ENCODE measurements at regions not wholly inside any gene's neighbourhood (a gene's known extent, or its start where the extent isn't known, plus 50 kb on each side); places are given as distances from the start of the nearest gene placed in this dataset.
"Not testable (repeated sequence)": the region's sequence is repeated elsewhere in the genome, so short reads cannot be mapped to it uniquely, and the experiment has no call there.

- DNase-seq (ENCODE audit: low spot score in 2 of 2) (no peak), FAIRE-seq (no peak)
Observed at GRCh38 chr3:163521261-163521660, 1557.0 kb downstream of the SI start.

- no peak for DNase-seq (ENCODE audit: low spot score in 2 of 2)
- FAIRE-seq = no peak
Observed at GRCh38 chr3:163518065-163518464, 1560.2 kb downstream of the SI start.

GRCh38 chr3:163513149-163513657 is 1565.1 kb downstream of the SI start:
- DNase-seq (ENCODE audit: low spot score in 2 of 2) (no peak), FAIRE-seq (no peak)

- DNase-seq (ENCODE audit: low spot score in 2 of 2) = no peak
- no peak for FAIRE-seq
Observed at GRCh38 chr3:163508206-163508605, 1570.1 kb downstream of the SI start.

GRCh38 chr3:163504974-163505373 is 1573.3 kb downstream of the SI start:
- DNase-seq (ENCODE audit: low spot score in 2 of 2) = no peak
- FAIRE-seq = no peak

GRCh38 chr3:163499736-163500219 is 1578.5 kb downstream of the SI start:
- not testable (repeated sequence) for DNase-seq (ENCODE audit: low spot score in 2 of 2); FAIRE-seq

- FAIRE-seq; DNase-seq (ENCODE audit: low spot score in 2 of 2): not testable (repeated sequence)
Observed at GRCh38 chr3:163498842-163499735, 1579.2 kb downstream of the SI start.

- DNase-seq (ENCODE audit: low spot score in 2 of 2) = no peak
- no peak for FAIRE-seq
Observed at GRCh38 chr3:163491714-163492113, 1586.6 kb downstream of the SI start.

GRCh38 chr3:163490119-163490518 is 1588.2 kb downstream of the SI start:
- no peak for FAIRE-seq
- DNase-seq (ENCODE audit: low spot score in 2 of 2) = no peak

GRCh38 chr3:163482695-163483094 is 1595.6 kb downstream of the SI start:
- no peak for FAIRE-seq
- no peak for DNase-seq (ENCODE audit: low spot score in 2 of 2)

GRCh38 chr3:163481738-163482137 is 1596.6 kb downstream of the SI start:
- DNase-seq (ENCODE audit: low spot score in 2 of 2) (no peak), FAIRE-seq (no peak)

GRCh38 chr3:163476179-163476578 is 1602.1 kb downstream of the SI start:
- no peak for DNase-seq (ENCODE audit: low spot score in 2 of 2)

GRCh38 chr3:163474766-163475165 is 1603.5 kb downstream of the SI start:
- FAIRE-seq (no peak), DNase-seq (ENCODE audit: low spot score in 2 of 2) (no peak)

More at GRCh38 chr3:163476179-163476578, 1602.1 kb downstream of the SI start:
- no peak for FAIRE-seq

GRCh38 chr3:163468531-163469335 is 1609.6 kb downstream of the SI start:
- DNase-seq (ENCODE audit: low spot score in 2 of 2) (no peak), FAIRE-seq (no peak)

GRCh38 chr3:163462446-163462845 is 1615.8 kb downstream of the SI start:
- DNase-seq (ENCODE audit: low spot score in 2 of 2) = no peak
- no peak for FAIRE-seq

GRCh38 chr3:163450698-163451097 is 1627.6 kb downstream of the SI start:
- DNase-seq (ENCODE audit: low spot score in 2 of 2) (no peak), FAIRE-seq (no peak)

GRCh38 chr3:163438760-163439159 is 1639.5 kb downstream of the SI start:
- no peak for FAIRE-seq
- DNase-seq (ENCODE audit: low spot score in 2 of 2) = no peak

GRCh38 chr3:163422671-163423070 is 1655.6 kb downstream of the SI start:
- DNase-seq (ENCODE audit: low spot score in 2 of 2) (no peak), FAIRE-seq (no peak)

- DNase-seq (ENCODE audit: low spot score in 2 of 2) (no peak), FAIRE-seq (no peak)
Observed at GRCh38 chr3:163391407-163392181, 1686.7 kb downstream of the SI start.

- FAIRE-seq (peak; percentile 48), DNase-seq (ENCODE audit: low spot score in 2 of 2) (no peak)
Observed at GRCh38 chr3:163384383-163384782, 1693.9 kb downstream of the SI start.
